ENCODE measurements at regions not wholly inside any gene's neighbourhood (a gene's known extent, or its start where the extent isn't known, plus 50 kb on each side); places are given as distances from the start of the nearest gene placed in this dataset.
"Not testable (repeated sequence)": the region's sequence is repeated elsewhere in the genome, so short reads cannot be mapped to it uniquely, and the experiment has no call there.

- DNase-seq = not testable (repeated sequence)
These were observed 54.8 kb upstream of the ZNF717 start for GRCh38 chr3:75840160-75840559.

- not testable (repeated sequence) for DNase-seq
These were observed 65.1 kb upstream of the ZNF717 start for GRCh38 chr3:75850301-75851008.

GRCh38 chr3:75863130-75863529 is 77.8 kb upstream of the ZNF717 start:
- no peak for DNase-seq

- DNase-seq = no peak
These were observed 78.5 kb upstream of the ZNF717 start for GRCh38 chr3:75863878-75864277.

GRCh38 chr3:75883719-75884118 is 98.4 kb upstream of the ZNF717 start:
- DNase-seq = not testable (repeated sequence)

GRCh38 chr3:75886971-75887526 is 101.7 kb upstream of the ZNF717 start:
- DNase-seq = no peak

GRCh38 chr3:75894234-75894633 is 108.9 kb upstream of the ZNF717 start:
- DNase-seq = no peak

- DNase-seq = no peak
These were observed 110.9 kb upstream of the ZNF717 start for GRCh38 chr3:75896265-75896664.

GRCh38 chr3:75901446-75901845 is 116.1 kb upstream of the ZNF717 start:
- DNase-seq = not testable (repeated sequence)

- no peak for DNase-seq
These were observed 121.3 kb upstream of the ZNF717 start for GRCh38 chr3:75906555-75907112.

- no peak for DNase-seq
These were observed 128.5 kb upstream of the ZNF717 start for GRCh38 chr3:75913800-75914350.

GRCh38 chr3:75914741-75915140 is 129.4 kb upstream of the ZNF717 start:
- not testable (repeated sequence) for DNase-seq

GRCh38 chr3:75938921-75939320 is 153.6 kb upstream of the ZNF717 start:
- DNase-seq = no peak

GRCh38 chr3:75951941-75952340 is 166.6 kb upstream of the ZNF717 start:
- no peak for DNase-seq

GRCh38 chr3:75960031-75960430 is 174.7 kb upstream of the ZNF717 start:
- DNase-seq = not testable (repeated sequence)

- DNase-seq = not testable (repeated sequence)
These were observed 176.7 kb upstream of the ZNF717 start for GRCh38 chr3:75962054-75962453.

GRCh38 chr3:75967071-75967470 is 181.7 kb upstream of the ZNF717 start:
- no peak for DNase-seq

GRCh38 chr3:75978686-75979085 is 193.3 kb upstream of the ZNF717 start:
- DNase-seq = no peak

GRCh38 chr3:75981401-75981800 is 196.1 kb upstream of the ZNF717 start:
- DNase-seq = no peak

- DNase-seq = no peak
These were observed 196.8 kb upstream of the ZNF717 start for GRCh38 chr3:75982151-75982550.

- DNase-seq = no peak
These were observed 197.8 kb upstream of the ZNF717 start for GRCh38 chr3:75983111-75983510.

GRCh38 chr3:75983609-75984290 is 198.4 kb upstream of the ZNF717 start:
- DNase-seq = no peak

- DNase-seq = no peak
These were observed 200.1 kb upstream of the ZNF717 start for GRCh38 chr3:75985432-75985831.

- DNase-seq = no peak
These were observed 224.9 kb upstream of the ZNF717 start for GRCh38 chr3:76010252-76010651.

All from activated CD4-positive, alpha-beta T cell treated with anti-CD3 and anti-CD28 coated beads, Interleukin-2, amount 50 U/mL, for 16 hours (primary cell).